NCI-H748 treated with DMSO at 0.1 percent for 48 hours (cell line): ENCODE measurements at regions not wholly inside any gene's neighbourhood (a gene's known extent, or its start where the extent isn't known, plus 50 kb on each side); places are given as distances from the start of the nearest gene placed in this dataset.
A peak's percentile ranks its signal among the peaks of the same experiment; 100 is the strongest.

Source experiments
- DNase-seq: peaks from one replicate; lab custom pipeline; 2025; lab: John Stamatoyannopoulos, UW

GRCh38 chr20:22851679-22852346, 183.3 kb upstream of the SSTR4 start:
- DNase-seq: peak; percentile 16

DNA sequence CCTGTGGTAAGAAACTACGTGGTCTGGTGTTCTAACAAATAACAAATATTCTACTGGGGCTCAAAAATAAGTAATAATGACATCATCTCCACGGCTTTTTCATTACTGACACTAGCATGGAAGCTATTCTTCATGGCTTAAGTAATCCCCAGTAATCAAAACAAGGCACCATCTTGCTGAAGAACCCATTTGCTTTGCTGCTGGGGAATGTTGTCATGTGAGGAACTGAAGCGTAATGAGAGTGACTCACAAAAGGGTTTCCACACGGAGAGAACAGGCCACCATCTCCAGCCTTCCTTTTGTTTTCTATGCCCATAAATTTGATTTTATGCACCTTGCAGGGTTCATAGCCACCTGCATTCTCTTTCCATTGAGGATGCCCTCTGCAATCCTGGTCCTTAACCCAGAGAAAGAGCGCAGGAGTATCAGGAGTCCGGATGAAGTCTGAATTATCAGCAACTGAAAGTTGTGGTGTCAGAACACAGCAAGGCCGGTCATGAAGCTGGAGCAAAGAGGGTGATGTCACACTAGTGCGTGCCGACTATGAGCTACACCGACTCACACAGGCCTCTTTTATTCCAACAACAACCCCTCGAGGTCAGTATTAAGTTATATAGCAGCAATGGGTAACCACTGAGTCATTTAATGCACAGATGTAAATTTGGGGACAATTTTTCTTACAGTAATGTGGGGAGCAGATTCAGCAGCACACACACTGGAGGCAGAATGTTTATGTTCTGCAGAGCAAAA, 173.7 kb upstream of the SSTR4 start:
- no peak for DNase-seq

DNA sequence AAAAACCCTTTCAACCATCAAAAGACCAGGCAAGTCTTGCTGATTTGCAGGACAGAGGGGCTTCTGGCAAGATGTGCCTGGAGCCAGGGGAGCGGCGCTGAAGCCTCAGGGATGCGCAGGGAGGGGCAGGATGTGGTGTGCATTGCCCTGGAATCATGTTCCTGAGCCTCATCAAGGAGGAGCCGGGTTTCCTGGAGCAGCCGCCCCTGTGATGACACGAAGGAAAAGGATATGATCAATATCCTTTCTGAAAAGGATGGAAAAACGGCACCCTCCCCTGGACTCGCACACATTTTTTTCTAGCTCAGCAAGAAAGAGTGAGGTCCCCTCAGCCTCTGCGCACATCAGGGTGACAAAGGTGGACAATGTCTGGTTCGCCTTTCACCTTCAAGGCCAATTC, 173.1 kb upstream of the SSTR4 start:
- DNase-seq: no peak

- DNase-seq: no peak
Measured at GRCh38 chr20:22862671-22863230, 172.4 kb upstream of the SSTR4 start.

GRCh38 chr20:22863826-22864225, 171.3 kb upstream of the SSTR4 start:
- no peak for DNase-seq

- no peak for DNase-seq
Measured at GRCh38 chr20:22866812-22867341, 168.2 kb upstream of the SSTR4 start.

DNA sequence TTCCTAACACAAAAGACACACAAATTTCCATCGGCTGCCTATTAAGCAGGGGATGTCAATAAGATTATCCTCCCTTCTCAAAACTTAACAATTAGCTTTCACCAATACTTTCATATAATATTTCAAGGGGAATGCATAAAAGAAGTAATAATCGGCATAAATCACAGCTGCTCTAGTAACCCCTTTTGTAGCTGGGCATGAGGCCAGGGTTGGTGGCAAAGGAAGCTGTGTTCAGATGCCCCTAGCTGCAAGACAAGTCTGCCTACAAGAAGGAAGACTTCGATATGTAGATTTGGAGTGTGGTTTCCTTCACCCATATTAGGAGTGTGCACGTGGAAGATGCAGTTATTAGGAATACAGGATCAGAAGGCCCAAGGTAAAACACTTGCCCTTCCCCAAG, 156.9 kb upstream of the SSTR4 start:
- DNase-seq: no peak

GRCh38 chr20:22880277-22880676, 154.8 kb upstream of the SSTR4 start:
- DNase-seq: no peak

GRCh38 chr20:22887796-22888195, 147.3 kb upstream of the SSTR4 start:
- no peak for DNase-seq

DNA sequence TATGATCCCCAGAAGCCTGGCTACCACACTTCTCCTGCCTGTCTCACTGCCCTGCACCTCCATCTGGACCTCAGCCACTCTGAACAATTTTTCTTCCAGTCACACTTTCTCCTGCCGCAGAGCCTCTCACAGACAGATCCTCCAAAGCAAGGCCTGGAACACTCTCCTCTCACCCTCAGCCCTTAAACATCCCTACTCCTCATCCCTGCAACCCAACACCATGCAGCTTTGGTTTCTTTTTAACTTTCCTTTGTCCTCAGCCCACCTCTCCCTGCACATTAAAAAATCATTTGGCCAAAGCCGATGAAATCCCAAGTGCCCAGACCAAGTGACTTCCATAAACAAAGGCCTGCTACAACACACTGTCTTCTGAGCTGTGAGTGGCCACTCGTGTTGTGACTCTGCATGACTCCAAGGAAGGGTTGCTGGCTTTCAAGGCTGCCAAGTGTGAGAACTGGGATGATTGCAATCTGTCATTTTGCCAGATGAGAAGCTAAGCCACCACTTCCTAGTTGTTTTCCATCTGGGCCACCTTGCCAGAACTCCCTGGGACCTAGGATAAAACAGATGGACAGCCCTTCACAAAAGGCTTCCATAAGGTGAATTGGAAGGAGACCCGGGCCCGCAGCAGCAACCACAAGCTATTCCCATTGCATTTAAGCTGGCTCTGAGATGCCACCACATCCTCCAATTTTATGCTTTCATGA, 144.4 kb upstream of the SSTR4 start:
- DNase-seq: no peak

DNA sequence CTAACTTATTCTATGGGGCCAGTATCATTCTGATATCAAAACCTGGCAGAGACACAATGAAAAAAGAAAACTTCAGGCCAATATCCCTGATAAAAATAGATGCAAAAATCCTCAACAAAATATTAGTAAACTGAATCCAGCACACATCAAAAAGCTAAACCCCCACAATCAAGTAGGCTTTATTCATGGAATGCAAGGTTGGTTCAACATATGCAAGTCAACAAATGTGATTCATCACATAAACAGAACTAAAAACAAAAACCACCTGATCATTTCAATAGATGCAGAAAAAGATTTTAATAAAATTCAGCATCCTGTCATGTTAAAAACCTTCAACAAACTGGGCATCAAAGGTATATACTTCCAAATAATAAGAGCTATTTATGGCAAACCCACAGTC, 133.9 kb upstream of the SSTR4 start:
- no peak for DNase-seq

GRCh38 chr20:22901921-22902320, 133.2 kb upstream of the SSTR4 start:
- DNase-seq: no peak

- no peak for DNase-seq
Measured at GRCh38 chr20:22904386-22904785, 130.7 kb upstream of the SSTR4 start.

GRCh38 chr20:22904905-22905304, 130.2 kb upstream of the SSTR4 start:
- DNase-seq: no peak

GRCh38 chr20:22905658-22906057, 129.5 kb upstream of the SSTR4 start:
- DNase-seq: no peak

GRCh38 chr20:22908437-22908836, 126.7 kb upstream of the SSTR4 start:
- no peak for DNase-seq

DNA sequence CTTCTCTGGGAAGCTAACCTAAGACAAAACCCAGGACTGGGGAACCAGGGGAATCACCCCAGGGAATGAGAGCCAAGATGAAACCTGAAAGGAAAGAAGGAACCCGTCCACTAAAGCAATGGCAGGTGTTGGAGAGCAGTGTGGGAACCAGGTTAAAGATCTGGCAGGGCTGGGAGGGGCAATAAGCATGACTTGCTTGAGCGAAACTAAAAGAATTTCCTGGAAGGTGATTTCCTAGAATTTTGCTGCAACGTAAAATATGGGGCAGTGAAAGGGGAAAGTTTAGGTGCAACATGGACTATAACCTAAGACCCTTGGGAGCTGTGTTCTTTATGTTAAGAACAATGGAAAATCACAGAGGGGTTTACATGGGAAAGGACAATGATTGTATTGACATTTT, 126.2 kb upstream of the SSTR4 start:
- no peak for DNase-seq

DNA sequence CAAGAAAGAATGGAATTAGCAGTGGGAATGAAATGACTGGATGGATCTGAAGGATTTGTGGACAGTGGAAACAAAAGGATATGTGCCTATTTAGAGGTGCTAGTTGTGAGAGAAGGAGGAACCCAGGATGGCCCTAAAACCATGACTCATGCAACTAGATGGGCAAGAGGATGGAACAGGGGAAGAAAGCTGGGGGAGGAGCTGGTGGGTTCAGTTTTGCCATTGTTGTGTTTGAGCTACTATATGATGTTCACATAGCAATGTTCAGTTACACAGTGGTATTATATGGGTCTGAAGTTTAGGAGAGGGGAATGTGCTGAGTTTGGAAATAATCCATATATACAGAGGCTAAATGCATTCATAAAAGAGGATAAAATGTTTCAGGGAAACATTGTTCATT, 125.7 kb upstream of the SSTR4 start:
- no peak for DNase-seq

GRCh38 chr20:22910287-22910852, 124.7 kb upstream of the SSTR4 start:
- DNase-seq: no peak

DNA sequence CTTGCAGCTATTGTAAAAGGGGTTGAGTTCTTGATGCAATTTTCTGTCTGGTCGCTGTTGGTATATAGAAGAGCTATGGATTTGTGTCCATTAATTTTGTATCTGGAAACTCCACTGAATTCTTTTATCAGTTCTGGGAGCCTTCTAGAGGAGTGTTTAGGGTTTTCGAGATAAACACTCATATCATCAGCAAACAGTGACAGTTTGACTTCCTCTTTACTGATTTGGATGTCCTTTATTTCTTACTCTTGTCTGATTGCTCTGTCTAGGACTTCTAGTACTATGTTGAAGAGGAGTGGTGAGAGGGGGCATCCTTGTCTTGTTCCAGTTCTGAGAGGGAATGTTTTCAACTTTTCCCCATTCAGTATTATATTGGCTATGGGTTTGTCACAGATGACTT, 120.8 kb upstream of the SSTR4 start:
- DNase-seq: no peak

DNA sequence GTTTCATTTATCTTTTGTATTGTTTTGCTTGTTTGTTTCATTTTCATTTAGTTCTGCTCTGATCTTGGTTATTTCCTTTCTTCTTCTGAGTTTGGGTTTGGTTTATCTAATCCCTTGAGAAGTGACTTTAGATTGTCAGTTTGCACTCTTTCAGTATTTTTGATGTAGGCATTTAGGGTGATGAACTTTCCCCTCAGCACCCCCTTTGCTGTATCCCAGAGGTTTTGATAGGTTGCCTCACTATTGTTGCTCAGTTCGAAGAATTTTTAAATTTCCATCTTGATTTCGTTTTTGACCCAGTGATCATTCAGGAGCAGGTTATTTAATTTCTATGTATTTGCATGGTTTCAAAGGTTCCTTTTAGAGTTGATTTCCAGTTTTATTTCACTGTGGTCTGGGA, 119.6 kb upstream of the SSTR4 start:
- no peak for DNase-seq
